ENCODE measurements at regions not wholly inside any gene's neighbourhood (a gene's known extent, or its start where the extent isn't known, plus 50 kb on each side); places are given as distances from the start of the nearest gene placed in this dataset.

- no peak for TF ChIP-seq CTCF (IDR thresholded peaks at IDR 0.05; ENCODE audit: control insufficient read depth, extremely low read depth, insufficient read depth)
- no peak for DNase-seq (ENCODE audit: low read depth)
- H3K4me3 ChIP-seq (ENCODE audit: low read depth, low read length) = no peak overlapping the region
These were observed 278.8 kb downstream of the DNAJB9 start for GRCh38 chr7:108848486-108848885.

GRCh38 chr7:108860615-108861014, 290.9 kb downstream of the DNAJB9 start:
- DNase-seq (ENCODE audit: low read depth) = no peak
- no peak overlapping the region for H3K4me3 ChIP-seq (ENCODE audit: low read depth, low read length)
- TF ChIP-seq CTCF (IDR thresholded peaks at IDR 0.05; ENCODE audit: control insufficient read depth, extremely low read depth, insufficient read depth) = no peak

GRCh38 chr7:108861071-108861470, 291.4 kb downstream of the DNAJB9 start:
- no peak overlapping the region for H3K4me3 ChIP-seq (ENCODE audit: low read depth, low read length)
- DNase-seq (ENCODE audit: low read depth) = no peak
- TF ChIP-seq CTCF (IDR thresholded peaks at IDR 0.05; ENCODE audit: control insufficient read depth, extremely low read depth, insufficient read depth) = no peak

- TF ChIP-seq CTCF (IDR thresholded peaks at IDR 0.05; ENCODE audit: control insufficient read depth, extremely low read depth, insufficient read depth) = no peak
- no peak overlapping the region for H3K4me3 ChIP-seq (ENCODE audit: low read depth, low read length)
- DNase-seq (ENCODE audit: low read depth) = no peak
These were observed 293.7 kb downstream of the DNAJB9 start for GRCh38 chr7:108863227-108863848.

GRCh38 chr7:108869070-108869469, 299.4 kb downstream of the DNAJB9 start:
- no peak for TF ChIP-seq CTCF (IDR thresholded peaks at IDR 0.05; ENCODE audit: control insufficient read depth, extremely low read depth, insufficient read depth)
- no peak for DNase-seq (ENCODE audit: low read depth)
- H3K4me3 ChIP-seq (ENCODE audit: low read depth, low read length) = no peak overlapping the region

- H3K4me3 ChIP-seq (ENCODE audit: low read depth, low read length) = no peak overlapping the region
- peak; percentile 1 for DNase-seq (ENCODE audit: low read depth)
- TF ChIP-seq CTCF (IDR thresholded peaks at IDR 0.05; ENCODE audit: control insufficient read depth, extremely low read depth, insufficient read depth) = peak; percentile 34
These were observed 305.5 kb downstream of the DNAJB9 start for GRCh38 chr7:108875139-108875538.

- H3K4me3 ChIP-seq (ENCODE audit: low read depth, low read length) = no peak overlapping the region
- no peak for DNase-seq (ENCODE audit: low read depth)
- TF ChIP-seq CTCF (IDR thresholded peaks at IDR 0.05; ENCODE audit: control insufficient read depth, extremely low read depth, insufficient read depth) = no peak
These were observed 321.2 kb downstream of the DNAJB9 start for GRCh38 chr7:108890862-108891261.
